Hepatocyte (in vitro differentiated cells): ENCODE measurements at regions not wholly inside any gene's neighbourhood (a gene's known extent, or its start where the extent isn't known, plus 50 kb on each side); places are given as distances from the start of the nearest gene placed in this dataset.

ENCODE experiments used
- EZH2 ChIP-seq: fragments of 200-600 bp; sonication (generic); IDR thresholded peaks from 2 replicates; pipeline ENCODE4 v1.6.1; 2016; ENCODE audit warnings: antibody characterized with exemption, mild to moderate bottlenecking, borderline replicate concordance
- TF ChIP-seq, protein P1 (sequence below): fragments of 200-600 bp; sonication (generic); IDR thresholded peaks from 2 replicates; pipeline ENCODE4 v1.5.1; 2016; ENCODE audit warnings: antibody characterized with exemption, mild to moderate bottlenecking; ENCODE audit not compliant: poor library complexity

DNA sequence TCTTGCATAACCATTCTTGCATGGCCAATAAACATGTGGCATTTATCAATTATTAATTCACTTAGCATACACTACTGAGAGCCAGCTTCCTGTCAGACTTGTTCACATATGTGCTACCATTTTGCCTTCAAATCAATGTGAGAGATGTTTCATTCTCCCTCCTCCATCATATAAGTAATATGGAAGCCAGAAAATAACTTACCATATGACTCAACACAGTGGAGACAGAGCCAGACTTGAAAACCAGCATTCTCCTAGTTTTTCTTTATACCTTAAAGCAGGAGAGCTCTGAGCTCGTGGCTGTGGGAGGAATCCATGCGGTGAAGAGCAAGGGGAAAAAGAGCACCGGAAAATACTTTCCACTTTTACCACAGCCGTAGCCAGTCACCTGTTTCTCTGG, 215.0 kb upstream of the LRATD1 start:
- TF ChIP-seq, protein P1, sequence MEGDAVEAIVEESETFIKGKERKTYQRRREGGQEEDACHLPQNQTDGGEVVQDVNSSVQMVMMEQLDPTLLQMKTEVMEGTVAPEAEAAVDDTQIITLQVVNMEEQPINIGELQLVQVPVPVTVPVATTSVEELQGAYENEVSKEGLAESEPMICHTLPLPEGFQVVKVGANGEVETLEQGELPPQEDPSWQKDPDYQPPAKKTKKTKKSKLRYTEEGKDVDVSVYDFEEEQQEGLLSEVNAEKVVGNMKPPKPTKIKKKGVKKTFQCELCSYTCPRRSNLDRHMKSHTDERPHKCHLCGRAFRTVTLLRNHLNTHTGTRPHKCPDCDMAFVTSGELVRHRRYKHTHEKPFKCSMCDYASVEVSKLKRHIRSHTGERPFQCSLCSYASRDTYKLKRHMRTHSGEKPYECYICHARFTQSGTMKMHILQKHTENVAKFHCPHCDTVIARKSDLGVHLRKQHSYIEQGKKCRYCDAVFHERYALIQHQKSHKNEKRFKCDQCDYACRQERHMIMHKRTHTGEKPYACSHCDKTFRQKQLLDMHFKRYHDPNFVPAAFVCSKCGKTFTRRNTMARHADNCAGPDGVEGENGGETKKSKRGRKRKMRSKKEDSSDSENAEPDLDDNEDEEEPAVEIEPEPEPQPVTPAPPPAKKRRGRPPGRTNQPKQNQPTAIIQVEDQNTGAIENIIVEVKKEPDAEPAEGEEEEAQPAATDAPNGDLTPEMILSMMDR = no peak
- no peak for TF ChIP-seq EZH2
